ENCODE measurements at regions not wholly inside any gene's neighbourhood (a gene's known extent, or its start where the extent isn't known, plus 50 kb on each side); places are given as distances from the start of the nearest gene placed in this dataset.

GRCh38 chr3:82938821-82939328 is 1177.4 kb upstream of the GBE1 start:
- no peak for FAIRE-seq

- FAIRE-seq = no peak
Observed at GRCh38 chr3:82927309-82928253, 1166.1 kb upstream of the GBE1 start.

- FAIRE-seq = no peak
Observed at GRCh38 chr3:82891028-82891427, 1129.6 kb upstream of the GBE1 start.

GRCh38 chr3:82883072-82883471 is 1121.6 kb upstream of the GBE1 start:
- no peak for FAIRE-seq

GRCh38 chr3:82875401-82875800 is 1114.0 kb upstream of the GBE1 start:
- no peak for FAIRE-seq

DNA sequence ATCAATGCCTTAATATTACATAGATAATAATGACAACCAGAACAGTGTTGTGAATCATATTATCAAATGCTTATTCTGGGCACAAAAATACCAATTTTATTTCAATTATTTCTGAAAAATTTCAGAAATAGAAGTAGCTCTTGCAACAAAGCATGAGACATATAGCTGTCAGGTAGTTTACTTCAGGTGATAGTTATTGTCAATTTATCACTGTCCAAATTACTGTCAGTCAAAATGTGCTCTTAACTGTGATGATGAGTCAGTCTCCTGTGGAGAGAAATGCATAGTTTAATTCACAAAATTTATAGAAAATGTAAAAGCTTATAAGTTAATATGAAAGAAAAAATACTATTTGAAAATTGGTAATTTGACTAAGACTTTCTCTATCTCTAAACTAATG is 1078.4 kb upstream of the GBE1 start:
- no peak for FAIRE-seq

GRCh38 chr3:82834098-82834497 is 1072.7 kb upstream of the GBE1 start:
- no peak for FAIRE-seq

GRCh38 chr3:82824491-82824890 is 1063.0 kb upstream of the GBE1 start:
- FAIRE-seq = no peak

DNA sequence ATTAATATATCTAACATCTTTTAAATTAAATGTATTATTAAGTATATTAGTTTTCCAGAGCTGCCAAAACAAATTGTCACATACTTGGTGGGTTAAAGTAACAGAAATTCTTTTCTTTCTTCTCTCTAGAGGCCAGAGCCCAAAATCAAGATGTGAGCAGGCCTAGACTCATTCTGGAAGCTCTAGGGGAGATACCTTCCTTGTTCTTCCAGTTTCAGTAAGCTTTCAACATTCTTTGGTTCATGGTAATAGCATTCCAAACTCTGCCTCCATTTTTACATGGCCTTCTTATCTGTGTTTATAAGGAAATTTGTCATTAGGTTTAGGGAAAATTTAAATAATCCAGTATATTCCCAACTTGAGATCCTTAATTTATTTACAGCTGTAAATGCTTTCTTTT is 1054.6 kb upstream of the GBE1 start:
- no peak for FAIRE-seq

DNA sequence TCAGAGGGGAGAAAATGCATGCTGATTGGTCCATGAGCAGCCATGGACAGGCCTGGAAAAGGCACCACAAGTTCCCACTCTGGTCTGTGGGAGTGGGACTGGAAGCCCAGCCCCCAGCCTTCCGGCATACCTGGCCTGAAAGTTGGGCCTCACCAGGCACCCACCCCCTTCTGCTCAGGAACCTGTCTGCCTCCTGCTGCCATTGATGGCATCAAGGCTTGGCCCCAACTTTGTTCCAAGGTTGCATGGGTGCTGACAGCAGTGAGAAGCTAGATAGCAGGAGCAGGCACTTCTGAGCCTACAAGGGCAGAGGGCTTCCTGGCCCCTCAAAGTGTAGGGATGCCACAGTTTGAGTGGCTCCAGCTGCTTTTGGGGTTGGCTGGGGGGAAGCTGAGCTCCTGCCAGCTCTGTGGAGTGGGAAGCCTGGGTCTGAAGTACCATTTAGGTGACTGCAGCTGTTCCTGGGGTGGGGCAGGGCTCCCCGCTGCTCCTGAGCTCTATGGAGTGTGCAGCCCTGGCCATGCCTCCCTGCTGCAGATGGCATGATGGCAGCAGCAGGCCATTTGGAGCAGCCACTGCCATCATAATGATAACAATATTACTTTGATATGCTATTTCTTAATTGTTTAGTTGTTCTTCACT is 1054.1 kb upstream of the GBE1 start:
- no peak for FAIRE-seq

GRCh38 chr3:82814660-82815059 is 1053.2 kb upstream of the GBE1 start:
- FAIRE-seq = no peak

GRCh38 chr3:82807781-82808180 is 1046.3 kb upstream of the GBE1 start:
- FAIRE-seq = no peak

- FAIRE-seq = no peak
Observed at GRCh38 chr3:82802501-82802900, 1041.1 kb upstream of the GBE1 start.

DNA sequence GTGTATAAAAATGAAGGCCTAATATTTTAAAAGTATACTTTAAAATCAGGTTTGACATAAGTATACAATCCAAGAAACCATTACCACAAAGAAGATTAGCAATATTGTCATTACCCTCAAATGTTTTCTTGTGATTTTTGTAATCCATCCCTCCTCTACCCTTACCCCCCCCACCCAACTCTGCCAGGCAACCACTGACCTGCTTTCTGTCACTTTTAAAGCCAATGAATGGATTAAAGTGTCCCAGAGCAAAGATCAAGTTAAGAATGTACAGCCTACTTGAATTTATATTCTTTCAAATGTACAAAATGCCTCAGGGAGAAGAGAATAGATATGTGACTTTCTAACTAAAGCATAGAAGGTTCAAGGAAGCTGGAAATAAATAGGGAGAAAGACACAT is 1038.8 kb upstream of the GBE1 start:
- FAIRE-seq = no peak

DNA sequence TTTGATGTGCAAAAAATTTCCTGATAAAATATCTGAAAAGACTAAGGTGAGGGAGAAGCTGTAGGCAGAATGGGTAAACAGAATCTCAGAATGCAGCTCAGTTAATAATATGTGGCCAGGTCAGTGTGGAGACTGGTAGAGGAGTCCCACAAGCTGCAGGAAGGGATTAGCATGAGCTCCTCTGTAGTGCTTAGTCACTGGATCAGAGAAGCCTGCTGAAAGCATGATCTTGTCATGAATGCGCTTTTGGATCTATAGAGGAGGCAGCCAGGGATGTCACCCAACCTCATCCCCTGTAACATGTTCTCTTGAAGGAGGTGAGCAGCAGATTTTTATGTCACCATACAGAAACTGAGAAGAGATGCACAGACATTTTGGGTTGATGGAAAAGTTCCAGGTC is 1035.3 kb upstream of the GBE1 start:
- FAIRE-seq = no peak

- FAIRE-seq = no peak
Observed at GRCh38 chr3:82791241-82791640, 1029.8 kb upstream of the GBE1 start.

DNA sequence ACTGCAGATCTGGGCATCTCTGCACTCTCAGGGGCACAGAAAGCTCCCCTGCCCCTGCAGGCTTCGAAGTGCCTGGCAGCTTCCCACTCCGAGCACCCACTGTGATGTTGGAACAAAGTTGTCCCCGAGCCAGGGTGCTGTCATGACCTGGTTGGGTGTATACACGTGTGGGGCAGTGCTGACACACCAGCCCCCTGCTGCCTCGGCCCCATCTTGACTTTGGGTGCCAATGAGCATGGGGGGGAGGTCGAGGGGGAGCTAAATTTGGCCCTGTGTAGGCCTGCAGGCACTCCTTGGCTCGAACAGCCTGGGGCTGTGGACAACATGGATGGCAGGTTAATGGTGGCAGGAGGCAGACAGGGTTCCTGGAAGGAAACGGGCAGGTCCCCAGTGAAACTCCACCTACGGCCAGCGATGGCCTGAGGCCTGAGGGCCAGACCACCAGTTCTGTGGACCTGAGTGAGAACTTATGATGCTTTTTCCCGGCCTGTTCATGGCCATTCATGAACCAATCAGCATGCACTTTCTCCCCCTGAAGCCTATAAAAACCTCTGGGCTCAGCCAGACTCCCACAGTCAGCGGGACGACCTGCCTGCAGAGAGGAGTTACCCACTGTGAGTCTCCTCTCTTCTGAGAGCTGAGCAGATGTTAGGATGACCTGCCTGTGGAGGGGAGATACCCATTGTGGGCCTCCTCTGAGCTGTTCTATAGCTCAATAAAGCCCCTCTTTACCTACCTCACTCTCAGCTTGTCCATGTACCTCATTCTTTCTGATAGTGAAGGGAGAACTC is 1029.1 kb upstream of the GBE1 start:
- no peak for FAIRE-seq

DNA sequence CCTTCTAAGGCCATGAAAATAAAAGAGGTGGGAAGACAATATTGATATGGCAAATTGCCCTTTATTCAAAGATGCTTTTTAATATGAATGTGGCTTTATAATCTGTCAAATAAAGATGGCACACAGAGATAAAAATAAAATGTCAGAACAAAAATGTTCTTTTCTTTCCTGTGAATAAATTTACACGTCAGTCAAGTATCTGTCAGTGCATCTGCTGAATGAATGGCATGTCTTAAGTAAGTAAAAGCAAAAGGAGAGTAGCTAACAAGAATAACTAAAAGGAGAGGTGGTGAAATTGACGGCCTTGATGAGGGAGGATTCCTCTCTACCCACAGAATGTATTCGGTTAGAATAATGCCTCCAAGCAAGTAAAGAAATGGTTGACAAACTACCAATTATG is 1021.7 kb upstream of the GBE1 start:
- no peak for FAIRE-seq

DNA sequence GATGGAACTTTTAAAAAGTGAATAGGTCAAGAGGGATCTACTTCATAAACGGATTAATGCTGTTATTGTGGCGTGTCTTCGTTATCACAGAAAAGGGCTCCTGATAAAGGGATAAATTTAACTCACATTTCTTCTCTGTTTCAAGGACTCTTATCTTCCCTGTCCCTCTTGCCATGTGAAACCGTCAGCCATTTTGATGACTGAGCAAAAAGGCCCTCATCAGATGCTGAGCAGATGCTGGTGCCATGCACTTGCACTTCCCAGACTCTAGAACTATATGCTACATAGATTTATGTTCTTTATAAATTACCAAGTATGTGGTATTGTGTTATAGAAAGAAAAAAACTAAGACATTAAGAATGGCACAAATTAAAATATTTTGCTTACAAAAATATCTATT is 1011.8 kb upstream of the GBE1 start:
- FAIRE-seq = no peak

GRCh38 chr3:82764521-82764920 is 1003.1 kb upstream of the GBE1 start:
- FAIRE-seq = no peak

GRCh38 chr3:82761858-82762257 is 1000.4 kb upstream of the GBE1 start:
- FAIRE-seq = no peak

DNA sequence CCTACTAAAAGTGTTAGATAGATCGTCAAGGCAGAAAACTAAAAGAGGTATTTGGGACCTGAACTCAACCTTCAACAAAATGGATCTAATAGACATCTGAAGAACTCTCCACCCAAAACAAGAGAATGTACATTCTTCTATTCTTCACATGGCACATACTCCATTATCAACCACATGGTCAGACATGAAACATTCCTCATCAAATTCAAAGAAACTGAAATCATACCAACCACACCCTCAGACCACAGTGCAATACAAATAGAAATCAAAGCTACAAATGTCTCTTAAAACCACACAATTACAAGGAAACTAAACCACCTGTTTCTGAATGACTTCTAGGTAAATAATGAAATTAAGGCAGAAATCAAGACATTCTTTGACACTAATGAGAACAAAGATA is 984.1 kb upstream of the GBE1 start:
- FAIRE-seq = no peak

GRCh38 chr3:82743196-82743595 is 981.8 kb upstream of the GBE1 start:
- FAIRE-seq = no peak
